Ishikawa (cell line): ENCODE measurements at regions not wholly inside any gene's neighbourhood (a gene's known extent, or its start where the extent isn't known, plus 50 kb on each side); places are given as distances from the start of the nearest gene placed in this dataset.

Experiments
- CEBPB ChIP-seq: IDR thresholded peaks from 2 replicates; pipeline ENCODE4 v1.6.1; 2012
- CREB1 ChIP-seq: IDR thresholded peaks from 2 replicates; pipeline ENCODE4 v1.6.1; 2012; ENCODE audit warnings: low read depth
- EGR1 ChIP-seq: IDR thresholded peaks from 2 replicates; pipeline ENCODE4 v1.6.1; 2012
- EP300 ChIP-seq: IDR thresholded peaks from 2 replicates; pipeline ENCODE4 v1.6.1; 2012; ENCODE audit warnings: borderline replicate concordance
- FOXM1 ChIP-seq: IDR thresholded peaks from 2 replicates; pipeline ENCODE4 v1.6.1; 2012; ENCODE audit warnings: low read depth, borderline replicate concordance
- MAX ChIP-seq: IDR thresholded peaks from 2 replicates; pipeline ENCODE4 v1.6.1; 2012
- NFIC ChIP-seq: IDR thresholded peaks from 2 replicates; pipeline ENCODE4 v1.6.1; 2012
- RAD21 ChIP-seq: IDR thresholded peaks from 2 replicates; pipeline ENCODE4 v1.6.1; 2012; ENCODE audit warnings: low read depth
- REST ChIP-seq: IDR thresholded peaks from 2 replicates; pipeline ENCODE4 v1.6.1; 2012; ENCODE audit warnings: low read depth, mild to moderate bottlenecking
- TAF1 ChIP-seq: IDR thresholded peaks from 2 replicates; pipeline ENCODE4 v1.6.1; 2012; ENCODE audit warnings: low read depth, mild to moderate bottlenecking
- TCF12 ChIP-seq: IDR thresholded peaks from 2 replicates; pipeline ENCODE4 v1.6.1; 2012; ENCODE audit warnings: low read depth
- TEAD4 ChIP-seq: IDR thresholded peaks from 2 replicates; pipeline ENCODE4 v1.6.1; 2012
- USF1 ChIP-seq: IDR thresholded peaks from 2 replicates; pipeline ENCODE4 v1.6.1; 2012
- YY1 ChIP-seq: IDR thresholded peaks from 2 replicates; pipeline ENCODE4 v1.6.1; 2012; ENCODE audit warnings: low read depth
- ZBTB7A ChIP-seq: IDR thresholded peaks from 2 replicates; pipeline ENCODE4 v1.6.1; 2012; ENCODE audit warnings: low read depth

GRCh38 chr11:69869311-69869939 lies 50.2 kb upstream of the FGF3 start:
- TF ChIP-seq TAF1 (no peak), NFIC (no peak), YY1 (no peak), EP300 (no peak), USF1 (no peak)

- TF ChIP-seq NFIC (no peak), RAD21 (no peak), REST (no peak), FOXM1 (no peak), EP300 (no peak)
Observed at GRCh38 chr11:69870766-69871165, 51.5 kb upstream of the FGF3 start.

GRCh38 chr11:69873166-69874077 lies 54.2 kb upstream of the FGF3 start:
- TF ChIP-seq MAX (no peak), USF1 (no peak), FOXM1 (no peak), RAD21 (no peak), EGR1 (no peak), CREB1 (no peak), TAF1 (no peak), NFIC (no peak), TEAD4 (no peak), CEBPB (no peak), REST (no peak), YY1 (no peak), EP300 (no peak), ZBTB7A (no peak), TCF12 (no peak)

- TF ChIP-seq EP300 (no peak), REST (no peak), NFIC (no peak)
Observed at GRCh38 chr11:69874178-69874983, 55.2 kb upstream of the FGF3 start.
